K562 (cell line): ENCODE measurements at regions not wholly inside any gene's neighbourhood (a gene's known extent, or its start where the extent isn't known, plus 50 kb on each side); places are given as distances from the start of the nearest gene placed in this dataset.

ENCODE experiments used
- ATAC-seq: fragments of 200-7000 bp; cut with Tn5 transposase; 3 replicates; pipeline ENCODE4 v1.9.1; 2020; ENCODE audit warnings: moderate library complexity
- BruUV-seq: library from RNA; stranded (reverse); fragments of 400-500 nt; replicated peaks from 2 replicates; lab custom pipeline; 2021; lab: Mats Ljungman, UMichigan
- CTCF ChIA-PET: fragments of 300-600 bp; formaldehyde crosslinking; extraction: SDS; loops from one replicate; lab custom pipeline; 2021; ENCODE audit warnings: low intra/inter-chr PET ratio; lab: Yijun Ruan, JAX
- POLR2A ChIA-PET: fragments of 300-600, 350-650 bp; sonication (Branson Sonifier 250); formaldehyde crosslinking; extraction: SDS; loops from one replicate; lab custom pipeline; 2021; ENCODE audit warnings: antibody characterized with exemption, inconsistent platforms; lab: Yijun Ruan, JAX
- DNase-seq, 4 experiments: peaks; one replicate each; pipeline versions ENCODE4 v3.0.0 to v3.0.0-alpha.2; 2011 to 2018; ENCODE audit warnings: low spot score in 3 of 4, mixed read lengths in 3 of 4; ENCODE audit errors: extremely low read depth in 1 of 4
- FAIRE-seq: peaks from 2 replicates; lab custom pipeline; 2011; peaks lifted over from hg19 to GRCh38; lab: Jason Lieb, UNC
- H2AFZ ChIP-seq: 2 replicates; pipeline ENCODE4 v1.6.0; 2011; ENCODE audit warnings: low read depth, low read length, control low read depth, inconsistent platforms
- H3K27ac ChIP-seq: fragments of 200-600 bp; 3 replicates; pipeline ENCODE4 v1.8.0; 2011; ENCODE audit warnings: low read depth, mild to moderate bottlenecking, control low read depth, inconsistent platforms, low read length, moderate library complexity, mixed read lengths; ENCODE audit errors: extremely low read depth
- H3K27me3 ChIP-seq, 2 experiments: fragments of 300-600 bp in 1 of 2; 2 replicates in 1 of 2; 3 replicates in 1 of 2; pipeline versions ENCODE4 v1.6.0 to v1.8.0; 2011; ENCODE audit warnings: inconsistent platforms in 2 of 2, low read length in 2 of 2, mild to moderate bottlenecking in 1 of 2, mixed read lengths in 1 of 2, moderate library complexity in 1 of 2; ENCODE audit not compliant: control insufficient read depth in 2 of 2, insufficient read depth in 2 of 2
- H3K36me3 ChIP-seq: fragments of 300-600 bp; 3 replicates; pipeline ENCODE4 v1.8.0; 2011; ENCODE audit warnings: mild to moderate bottlenecking, low read length, inconsistent platforms; ENCODE audit not compliant: control insufficient read depth, insufficient read depth
- H3K4me1 ChIP-seq, 2 experiments: fragments of 200-600 bp in 1 of 2; replicated peaks in 1 of 2; 2 replicates in 1 of 2; 3 replicates in 1 of 2; pipeline versions ENCODE4 v1.5.1 to v1.8.0; 2011; ENCODE audit warnings: inconsistent platforms in 2 of 2, low read length in 2 of 2, mild to moderate bottlenecking in 1 of 2, mixed read lengths in 1 of 2, moderate library complexity in 1 of 2; ENCODE audit not compliant: control insufficient read depth in 2 of 2, insufficient read depth in 2 of 2
- H3K4me2 ChIP-seq: 2 replicates; pipeline ENCODE4 v1.6.1; 2011; ENCODE audit warnings: low read length, control low read depth, inconsistent platforms, mixed read lengths; ENCODE audit not compliant: insufficient read depth
- H3K4me3 ChIP-seq: fragments of 200-600 bp; sonication (generic), shearing (Covaris generic); 2 replicates; pipeline ENCODE4 v1.5.1; 2016; ENCODE audit warnings: control low read depth, inconsistent platforms
- H3K79me2 ChIP-seq: fragments of 200-600 bp; 3 replicates; pipeline ENCODE4 v1.8.0; 2011; ENCODE audit warnings: low read length, inconsistent platforms; ENCODE audit not compliant: control insufficient read depth, insufficient read depth
- H3K9ac ChIP-seq, 2 experiments: 2 replicates each; pipeline versions ENCODE4 v1.6.0 to v1.6.1; 2011; ENCODE audit warnings: low read depth in 2 of 2, low read length in 2 of 2, control low read depth in 1 of 2, inconsistent platforms in 1 of 2, mild to moderate bottlenecking in 1 of 2, mixed read lengths in 1 of 2; ENCODE audit not compliant: insufficient read depth in 1 of 2
- H3K9me1 ChIP-seq: one replicate; pipeline ENCODE4 v1.6.0; 2011; ENCODE audit warnings: inconsistent platforms, mild to moderate bottlenecking, low read length, moderate library complexity; ENCODE audit not compliant: control insufficient read depth, insufficient read depth
- H3K9me3 ChIP-seq: replicated peaks from 2 replicates; pipeline ENCODE4 v1.5.1; 2011; ENCODE audit warnings: low read depth, low read length, inconsistent platforms; ENCODE audit not compliant: control insufficient read depth, insufficient read depth
- H4K20me1 ChIP-seq: replicated peaks from 2 replicates; pipeline ENCODE4 v1.6.1; 2011; ENCODE audit warnings: low read length, inconsistent platforms, mixed read lengths; ENCODE audit not compliant: control insufficient read depth, insufficient read depth
- FOXK1 ChIP-seq: sonication (generic); formaldehyde crosslinking; IDR thresholded peaks from 2 replicates; pipeline ENCODE4 v1.8.0; 2022; ENCODE audit warnings: missing genetic modification reagents, mild to moderate bottlenecking, borderline replicate concordance
- HOXB6 ChIP-seq: fragments of 250-450 bp; sonication (Bioruptor Pico); IDR thresholded peaks from 2 replicates; pipeline ENCODE4 v1.5.1; 2022; ENCODE audit warnings: mild to moderate bottlenecking, borderline replicate concordance
- SMC3 ChIP-seq: conservative IDR thresholded peaks from 2 replicates; pipeline ENCODE4 v1.6.1; 2011; ENCODE audit warnings: low read depth, low read length, improper control_type of control experiment; ENCODE audit not compliant: insufficient read depth
- THAP12 ChIP-seq: fragments of 250-450 bp; sonication (Bioruptor Pico); IDR thresholded peaks from 2 replicates; pipeline ENCODE4 v1.9.0; 2021; ENCODE audit warnings: mild to moderate bottlenecking, inconsistent platforms
- THRB ChIP-seq: fragments of 450-650 bp; formaldehyde crosslinking; conservative IDR thresholded peaks from 2 replicates; pipeline ENCODE4 v1.4.0; 2022; ENCODE audit warnings: mild to moderate bottlenecking, missing genetic modification characterization
- WGBS: fragments of 100-300 bp; shearing (Covaris generic); methylation state at CpG from one replicate; pipeline ENCODE4 v1.1.6; 2016; ENCODE audit warnings: low coverage, mixed read lengths; ENCODE audit not compliant: insufficient coverage; ENCODE audit errors: missing lambda C conversion rate; 5-methylcytosine and 5-hydroxymethylcytosine counted together
- in situ Hi-C: fragments of 300-500 bp; cut with MboI; formaldehyde crosslinking; loops from 4 replicates; pipeline ENCODE4 v1.15.0; 2018; ENCODE audit warnings: inconsistent platforms, mixed read lengths
- intact Hi-C: fragments of 100-400 bp; cut with micrococcal nuclease; formaldehyde crosslinking; loops from 2 replicates; pipeline ENCODE4 v1.14.2; 2022

GRCh38 chr13:79642596-79642995, 161.6 kb downstream of the NDFIP2 start (continued):
- TF ChIP-seq THRB (CRISPR knock-in tag) (no peak), FOXK1 (no peak), THAP12 (CRISPR knock-in tag) (no peak), SMC3 (no peak)

GRCh38 chr13:79637133-79637763, 156.3 kb downstream of the NDFIP2 start:
- Histone ChIP-seq H4K20me1 (no peaks in the 10 kb centered on the region), H3K4me3 (no peak overlapping the region), H3K9me1 (no peaks in the 10 kb centered on the region), H3K27me3 (no peaks in the 10 kb centered on the region), H3K4me2 (no peak overlapping the region), H3K9ac (no peak overlapping the region), H3K27ac (no peak overlapping the region), H2AFZ (no peak overlapping the region), H3K9me3 (no peaks in the 10 kb centered on the region), H3K4me1 (no peaks in the 10 kb centered on the region), H3K36me3 (no peaks in the 10 kb centered on the region), H3K79me2 (no peaks in the 10 kb centered on the region)
- ChIA-PET CTCF (no interaction called here), POLR2A (no interaction called here)
- no peak for ATAC-seq
- in situ Hi-C loops (no loop called here), intact Hi-C loops (no loop called here)
- 0% methylated on average over 5 of the region's 5 CpGs for WGBS
- TF ChIP-seq HOXB6: no peak
- no TSS peak for BruUV-seq
- DNase-seq: no peak
- no peak for FAIRE-seq
